Testis (tissue), 2 donors: ENCODE measurements at regions not wholly inside any gene's neighbourhood (a gene's known extent, or its start where the extent isn't known, plus 50 kb on each side); places are given as distances from the start of the nearest gene placed in this dataset.
"Not testable (repeated sequence)": the region's sequence is repeated elsewhere in the genome, so short reads cannot be mapped to it uniquely, and the experiment has no call there.

ENCODE experiments used
- DNase-seq: peaks from one replicate; pipeline ENCODE4 v3.0.0-alpha.2; 2019
- H3K27ac ChIP-seq, 2 donors: fragments of 200-600 bp; sonication (generic); one replicate each; pipeline ENCODE4 v1.5.1; 2019
- H3K27me3 ChIP-seq: fragments of 200-600 bp; sonication (generic); one replicate; pipeline ENCODE4 v1.5.1; 2019
- H3K36me3 ChIP-seq: fragments of 200-600 bp; sonication (generic); one replicate; pipeline ENCODE4 v1.5.1; 2017; ENCODE audit warnings: low read depth; ENCODE audit errors: missing control alignments
- H3K4me1 ChIP-seq: fragments of 200-600 bp; sonication (generic); one replicate; pipeline ENCODE4 v1.5.1; 2019
- H3K4me3 ChIP-seq, 2 donors: fragments of 200-600 bp; sonication (generic); one replicate each; pipeline ENCODE4 v1.5.1; 2017 to 2019
- H3K9me3 ChIP-seq: fragments of 200-600 bp; sonication (generic); one replicate; pipeline ENCODE4 v1.5.1; 2017
- POLR2A ChIP-seq: fragments of 450-650 bp; IDR thresholded peaks from one replicate; pipeline ENCODE4 v1.6.1; 2017; ENCODE audit warnings: antibody characterized with exemption, mild to moderate bottlenecking, moderate library complexity
- WGBS, 2 donors: methylation state at CpG; one replicate each; pipeline ENCODE4 v1.1.5; 2018; 5-methylcytosine and 5-hydroxymethylcytosine counted together
- intact Hi-C: fragments of 100-400 bp; cut with DNase I; formaldehyde crosslinking; loops from one replicate; pipeline ENCODE4 v1.15.1; 2023; ENCODE audit warnings: low total_unique reads
- TF ChIP-seq, protein P1 (sequence below), 3 experiments: fragments of 450-650 bp in 2 of 3; fragments of 200-600 bp in 1 of 3; sonication (generic) in 1 of 3; IDR thresholded peaks; one replicate each; pipeline ENCODE4 v1.5.1; 2016 to 2019; ENCODE audit warnings: antibody characterized with exemption in 3 of 3, mild to moderate bottlenecking in 2 of 3, moderate library complexity in 1 of 3

DNA sequence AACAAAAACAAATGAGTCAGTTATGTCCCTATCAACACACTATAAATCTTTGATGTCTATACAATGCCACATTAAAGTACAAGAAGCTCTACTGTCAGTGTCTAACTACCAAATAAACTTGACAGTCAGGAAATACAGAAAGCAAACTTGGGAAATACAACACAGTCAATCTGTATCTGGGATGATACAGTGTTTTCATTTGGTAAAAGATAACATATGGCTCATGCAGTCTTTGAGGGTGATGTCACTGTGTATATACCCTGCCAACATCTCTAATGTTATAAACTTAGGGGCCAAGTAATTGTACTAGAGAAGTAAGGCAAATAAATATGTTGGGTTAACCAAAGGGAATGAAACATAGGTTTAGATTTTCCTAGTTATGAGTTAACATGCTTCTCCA is 552.5 kb upstream of the ADAMTS5 start:
- intact Hi-C loops: no loop called here
- Histone ChIP-seq H3K4me3 (no peak overlapping the region), H3K27ac (no peak overlapping the region), H3K9me3 (no peaks in the 10 kb centered on the region), H3K4me1 (no peaks in the 10 kb centered on the region), H3K36me3 (no peaks in the 10 kb centered on the region), H3K27me3 (no peaks in the 10 kb centered on the region)
- DNase-seq: no peak
- no peak for TF ChIP-seq POLR2A
- TF ChIP-seq, protein P1, sequence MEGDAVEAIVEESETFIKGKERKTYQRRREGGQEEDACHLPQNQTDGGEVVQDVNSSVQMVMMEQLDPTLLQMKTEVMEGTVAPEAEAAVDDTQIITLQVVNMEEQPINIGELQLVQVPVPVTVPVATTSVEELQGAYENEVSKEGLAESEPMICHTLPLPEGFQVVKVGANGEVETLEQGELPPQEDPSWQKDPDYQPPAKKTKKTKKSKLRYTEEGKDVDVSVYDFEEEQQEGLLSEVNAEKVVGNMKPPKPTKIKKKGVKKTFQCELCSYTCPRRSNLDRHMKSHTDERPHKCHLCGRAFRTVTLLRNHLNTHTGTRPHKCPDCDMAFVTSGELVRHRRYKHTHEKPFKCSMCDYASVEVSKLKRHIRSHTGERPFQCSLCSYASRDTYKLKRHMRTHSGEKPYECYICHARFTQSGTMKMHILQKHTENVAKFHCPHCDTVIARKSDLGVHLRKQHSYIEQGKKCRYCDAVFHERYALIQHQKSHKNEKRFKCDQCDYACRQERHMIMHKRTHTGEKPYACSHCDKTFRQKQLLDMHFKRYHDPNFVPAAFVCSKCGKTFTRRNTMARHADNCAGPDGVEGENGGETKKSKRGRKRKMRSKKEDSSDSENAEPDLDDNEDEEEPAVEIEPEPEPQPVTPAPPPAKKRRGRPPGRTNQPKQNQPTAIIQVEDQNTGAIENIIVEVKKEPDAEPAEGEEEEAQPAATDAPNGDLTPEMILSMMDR (IDR thresholded peaks at IDR 0.05): no peak

DNA sequence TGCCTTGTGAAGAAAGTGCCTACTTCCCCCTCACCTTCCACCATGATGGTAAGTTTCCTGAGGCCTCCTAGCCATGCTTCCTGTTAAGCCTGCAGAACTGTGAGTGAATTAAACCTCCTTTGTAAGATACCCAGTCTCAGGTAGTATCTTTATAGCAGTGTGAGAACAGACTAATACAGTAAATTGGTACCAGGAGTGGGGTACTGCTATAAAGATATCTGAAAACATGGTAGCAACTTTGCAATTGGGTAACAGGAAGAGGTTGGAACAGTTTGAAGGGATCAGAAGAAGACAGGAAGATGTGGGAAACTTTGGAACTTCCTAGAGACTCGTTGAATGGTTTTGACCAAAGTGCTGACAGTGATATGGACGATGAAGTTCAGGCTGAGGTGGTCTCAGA is 550.3 kb upstream of the ADAMTS5 start:
- DNase-seq, H3K27ac ChIP-seq: not testable (repeated sequence)
- 84 to 93% methylated on average over 2 of the region's 2 CpGs for WGBS, 2 donors

DNA sequence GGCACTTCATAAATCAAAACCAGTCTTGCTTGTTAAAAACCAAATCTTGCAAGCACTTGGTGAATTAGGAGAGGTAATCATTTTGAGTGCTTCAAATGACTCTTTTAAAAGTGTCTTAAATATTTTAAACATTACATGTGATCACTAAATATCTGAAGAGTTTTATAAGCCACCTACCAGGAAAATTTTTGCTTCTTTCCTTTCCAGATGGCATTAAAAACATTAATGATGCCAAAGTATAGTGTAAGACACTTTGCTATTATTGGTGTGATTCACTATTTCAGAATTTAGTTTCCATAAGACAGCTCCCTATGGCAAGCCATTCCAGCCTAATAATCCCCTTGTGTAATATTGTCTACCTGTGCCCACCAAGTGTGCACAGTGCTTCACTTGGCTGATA is 548.8 kb upstream of the ADAMTS5 start:
- DNase-seq: no peak
- no peaks in the 10 kb centered on the region for H3K27me3 ChIP-seq
- no peak overlapping the region for H3K4me3 ChIP-seq
- no peaks in the 10 kb centered on the region for H3K4me1 ChIP-seq
- intact Hi-C loops: no loop called here
- no peaks in the 10 kb centered on the region for H3K9me3 ChIP-seq
- TF ChIP-seq, protein P1 (IDR thresholded peaks at IDR 0.05): no peak
- TF ChIP-seq POLR2A: no peak
- no peaks in the 10 kb centered on the region for H3K36me3 ChIP-seq
- no peak overlapping the region for H3K27ac ChIP-seq

More for the DNA sequence above, 550.3 kb upstream of the ADAMTS5 start:
- intact Hi-C loops, H3K36me3 ChIP-seq, H3K27me3 ChIP-seq, H3K9me3 ChIP-seq, H3K4me1 ChIP-seq, H3K4me3 ChIP-seq: not testable (repeated sequence)

DNA sequence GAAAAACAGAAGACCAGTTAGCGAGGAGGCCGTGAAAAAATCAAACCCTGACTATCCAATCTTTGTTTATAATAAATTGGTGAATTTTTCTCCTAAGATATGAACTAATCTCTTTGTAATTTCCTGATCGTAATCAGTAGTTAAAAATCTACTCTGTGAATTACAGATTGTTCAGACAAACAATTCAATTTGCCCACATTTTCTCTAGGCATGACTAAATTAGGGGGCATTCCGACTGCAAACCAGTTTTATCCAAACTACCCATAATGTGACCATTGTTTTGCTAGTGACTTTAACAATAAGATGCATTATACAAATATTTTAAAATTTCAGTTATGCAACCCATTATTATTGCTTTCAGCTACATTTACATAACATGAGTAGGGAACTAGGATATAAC is 546.9 kb upstream of the ADAMTS5 start:
- Histone ChIP-seq H3K9me3 (no peaks in the 10 kb centered on the region), H3K36me3 (no peaks in the 10 kb centered on the region), H3K4me1 (no peaks in the 10 kb centered on the region), H3K27ac (no peak overlapping the region), H3K4me3 (no peak overlapping the region), H3K27me3 (no peaks in the 10 kb centered on the region)
- intact Hi-C loops: no loop called here
- WGBS, 2 donors: 93 to 96% methylated on average over 4 of the region's 4 CpGs
- no peak for TF ChIP-seq POLR2A
- TF ChIP-seq, protein P1 (IDR thresholded peaks at IDR 0.05): no peak
- no peak for DNase-seq

DNA sequence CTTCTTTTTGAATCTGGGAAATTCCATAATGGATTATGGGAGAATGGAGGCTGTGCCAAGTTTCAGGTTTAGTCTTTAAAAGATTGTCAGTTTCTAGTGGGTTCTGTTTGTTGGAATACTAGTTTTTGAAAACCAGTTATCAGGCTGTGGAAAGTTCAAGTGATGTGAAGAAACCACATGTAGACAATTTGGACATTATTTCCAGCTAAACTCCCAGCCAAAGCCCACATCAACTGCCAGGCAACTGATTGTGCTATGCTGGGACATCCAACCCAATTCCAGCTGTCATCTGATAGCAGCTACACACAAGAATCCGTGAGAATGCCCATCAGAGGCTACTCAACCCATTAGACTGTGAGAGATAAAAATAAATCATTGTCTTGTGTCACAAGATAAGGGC is 546.1 kb upstream of the ADAMTS5 start:
- H3K27ac ChIP-seq: no peak overlapping the region
- H3K4me1 ChIP-seq: no peaks in the 10 kb centered on the region
- no peaks in the 10 kb centered on the region for H3K36me3 ChIP-seq
- WGBS, 2 donors: 63 to 68% methylated on average over 1 of the region's 1 CpG
- H3K9me3 ChIP-seq: no peaks in the 10 kb centered on the region
- intact Hi-C loops: no loop called here
- no peak for DNase-seq
- TF ChIP-seq, protein P1 (IDR thresholded peaks at IDR 0.05): no peak
- TF ChIP-seq POLR2A: no peak
- H3K27me3 ChIP-seq: no peaks in the 10 kb centered on the region
- no peak overlapping the region for H3K4me3 ChIP-seq
